Kidney (tissue), 13 donors: ENCODE measurements at regions not wholly inside any gene's neighbourhood (a gene's known extent, or its start where the extent isn't known, plus 50 kb on each side); places are given as distances from the start of the nearest gene placed in this dataset.

Experiments used
- DNase-seq, 5 donors: peaks; one replicate each; pipeline ENCODE4 v3.0.0-alpha.2; 2013 to 2020
- FAIRE-seq: peaks from 2 replicates; lab custom pipeline; 2012; peaks lifted over from hg19 to GRCh38; lab: Jason Lieb, UNC
- H3K27ac ChIP-seq, 2 donors: one replicate each; pipeline ENCODE4 v1.7.0; 2013; ENCODE audit warnings: low read depth in 2 of 2, low read length in 2 of 2, inconsistent platforms in 1 of 2
- H3K27me3 ChIP-seq: one replicate; pipeline ENCODE4 v1.7.1; 2013; ENCODE audit warnings: low read length, inconsistent platforms; ENCODE audit not compliant: control insufficient read depth, insufficient read depth
- H3K36me3 ChIP-seq, 3 donors: one replicate each; pipeline versions ENCODE4 v1.7.0 to v1.7.1; 2013; ENCODE audit warnings: low read length in 3 of 3, control low read depth in 1 of 3, inconsistent platforms in 1 of 3; ENCODE audit not compliant: insufficient read depth in 3 of 3, control insufficient read depth in 2 of 3
- H3K4me1 ChIP-seq, 3 donors: one replicate each; pipeline versions ENCODE4 v1.7.0 to v1.7.1; 2013; ENCODE audit warnings: low read length in 3 of 3, inconsistent platforms in 1 of 3, low read depth in 1 of 3; ENCODE audit not compliant: control insufficient read depth in 2 of 3, insufficient read depth in 2 of 3
- H3K4me3 ChIP-seq, 3 donors: one replicate each; pipeline versions ENCODE4 v1.7.0 to v1.8.1; 2013; ENCODE audit warnings: low read length in 3 of 3, control low read depth in 1 of 3, inconsistent platforms in 1 of 3
- H3K9ac ChIP-seq, 3 donors: one replicate each; pipeline versions ENCODE4 v1.7.0 to v1.7.1; 2013; ENCODE audit warnings: low read length in 3 of 3, control low read depth in 1 of 3, inconsistent platforms in 1 of 3
- H3K9me3 ChIP-seq, 3 donors: one replicate each; pipeline versions ENCODE4 v1.7.0 to v1.7.1; 2013; ENCODE audit warnings: low read length in 3 of 3, control low read depth in 1 of 3, inconsistent platforms in 1 of 3; ENCODE audit not compliant: control insufficient read depth in 2 of 3, insufficient read depth in 1 of 3
- CTCF ChIP-seq: IDR thresholded peaks from 3 replicates; pipeline ENCODE4 v1.5.1; 2012; ENCODE audit warnings: mild to moderate bottlenecking, moderate library complexity, borderline replicate concordance; ENCODE audit not compliant: insufficient read depth; ENCODE audit errors: extremely low read depth
- intact Hi-C: fragments of 100-400 bp; cut with DNase I; formaldehyde crosslinking; loops from one replicate; pipeline ENCODE4 v1.11.1; 2022
- donor health status: control.
- donor health status: control.
- donor health status: control.
- donor health status: control.
- donor health status: control.
- donor health status: DM: yes; HTN: yes; CAD: no.
- donor health status: Normal renal cell carcinoma (clear cell type).

- H3K4me1 ChIP-seq, result no peaks in the 10 kb centered on the region
- H3K27ac ChIP-seq, result no peak overlapping the region
- no peak overlapping the region for H3K4me3 ChIP-seq
- DNase-seq (no peak), FAIRE-seq (no peak)
- no peaks in the 10 kb centered on the region for H3K27me3 ChIP-seq
- TF ChIP-seq CTCF, result no peak
- H3K36me3 ChIP-seq, result no peaks in the 10 kb centered on the region
- no peak overlapping the region for H3K9ac ChIP-seq
- intact Hi-C loops, result no loop called here
- H3K9me3 ChIP-seq, result no peaks in the 10 kb centered on the region
Measured at GRCh38 chr3:153469162-153469561, 307.1 kb downstream of the RAP2B start.

DNA sequence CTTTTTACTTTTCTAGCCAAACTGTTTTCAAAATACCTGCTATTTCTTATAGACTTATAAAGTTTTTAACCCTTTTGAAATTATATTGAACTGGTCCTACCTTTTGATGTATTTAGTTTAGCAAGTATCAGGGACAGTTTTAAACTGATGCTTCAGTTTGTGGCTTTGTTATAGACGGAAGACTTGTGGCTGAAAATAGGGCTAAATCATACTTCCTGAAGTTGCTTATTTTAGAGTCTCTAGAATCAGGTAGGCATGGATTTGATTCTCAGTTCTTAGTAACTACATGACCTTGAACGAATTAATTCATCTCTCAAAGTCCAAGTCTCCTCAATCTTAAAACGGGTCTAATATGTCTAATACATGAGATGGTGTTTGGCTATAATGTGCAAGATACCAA lies 322.8 kb downstream of the RAP2B start:
- no peak for FAIRE-seq

GRCh38 chr3:153495422-153495821 lies 333.4 kb downstream of the RAP2B start:
- DNase-seq, result no peak
- no peaks in the 10 kb centered on the region for H3K4me1 ChIP-seq
- no peak overlapping the region for H3K27ac ChIP-seq
- H3K9ac ChIP-seq, result no peak overlapping the region
- no peak overlapping the region for H3K4me3 ChIP-seq
- intact Hi-C loops, result no loop called here
- H3K27me3 ChIP-seq, result no peaks in the 10 kb centered on the region
- no peaks in the 10 kb centered on the region for H3K36me3 ChIP-seq
- TF ChIP-seq CTCF, result no peak
- no peaks in the 10 kb centered on the region for H3K9me3 ChIP-seq
- no peak for FAIRE-seq

More for the DNA sequence above, 322.8 kb downstream of the RAP2B start:
- no peaks in the 10 kb centered on the region for H3K36me3 ChIP-seq
- no peak for DNase-seq
- no peaks in the 10 kb centered on the region for H3K4me1 ChIP-seq
- intact Hi-C loops, result no loop called here
- no peaks in the 10 kb centered on the region for H3K9me3 ChIP-seq
- no peaks in the 10 kb centered on the region for H3K27me3 ChIP-seq
- H3K9ac ChIP-seq, result no peak overlapping the region
- H3K27ac ChIP-seq, result no peak overlapping the region
- H3K4me3 ChIP-seq, result no peak overlapping the region
- no peak for TF ChIP-seq CTCF

DNA sequence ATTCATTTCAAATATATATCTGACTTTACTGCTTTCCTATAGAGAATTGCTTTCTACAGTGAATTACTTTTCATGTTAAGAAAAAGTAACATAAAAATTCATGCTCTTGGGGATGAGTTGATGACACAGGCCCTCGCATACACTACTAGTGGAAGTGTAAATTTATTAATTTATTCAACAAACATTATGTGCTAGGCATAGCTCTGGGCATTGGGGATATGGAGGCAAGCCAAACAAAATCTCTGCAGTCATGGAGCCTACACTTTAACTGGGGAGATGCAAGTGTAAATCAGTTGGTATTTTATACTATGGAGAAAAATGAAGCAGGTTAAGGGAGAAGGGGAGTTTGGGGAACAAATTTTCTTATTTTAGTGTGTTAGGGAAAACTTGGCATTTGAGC lies 340.7 kb downstream of the RAP2B start:
- Histone ChIP-seq H3K27ac (no peak overlapping the region), H3K27me3 (no peaks in the 10 kb centered on the region), H3K36me3 (no peaks in the 10 kb centered on the region), H3K4me1 (no peaks in the 10 kb centered on the region), H3K4me3 (no peak overlapping the region), H3K9ac (no peak overlapping the region), H3K9me3 (no peaks in the 10 kb centered on the region)
- intact Hi-C loops, result no loop called here
- DNase-seq, result no peak
- no peak for FAIRE-seq
- TF ChIP-seq CTCF, result no peak
